ENCODE measurements at regions not wholly inside any gene's neighbourhood (a gene's known extent, or its start where the extent isn't known, plus 50 kb on each side); places are given as distances from the start of the nearest gene placed in this dataset.

DNA sequence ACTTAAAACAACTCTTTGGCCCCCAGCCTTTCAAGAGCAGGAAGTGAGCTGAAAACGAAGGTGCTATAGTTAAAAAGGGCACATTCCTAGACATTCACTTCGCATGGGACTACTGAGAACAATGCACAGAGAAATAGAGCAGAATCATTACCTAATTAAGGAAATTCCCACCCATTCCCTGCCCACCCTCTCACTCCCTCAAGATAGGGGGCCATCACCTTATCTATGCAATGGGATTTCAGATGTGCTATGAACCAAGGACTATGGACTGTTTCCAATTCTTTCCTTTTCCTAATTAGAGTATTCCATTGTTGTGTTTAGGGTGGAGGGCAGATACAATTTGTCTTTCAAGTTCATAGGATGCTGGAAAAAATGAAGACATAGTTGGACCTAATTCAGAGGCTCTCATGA, 476.8 kb downstream of the CETN3 start:
- no peaks in the 10 kb centered on the region for H3K4me1 ChIP-seq (ENCODE audit: control insufficient read depth in 1 of 2, insufficient read depth in 1 of 2, low read depth in 1 of 2, low read length in 1 of 2)
- H3K27me3 ChIP-seq: no peaks in the 10 kb centered on the region
- H3K36me3 ChIP-seq: no peaks in the 10 kb centered on the region
- TF ChIP-seq, protein P1, sequence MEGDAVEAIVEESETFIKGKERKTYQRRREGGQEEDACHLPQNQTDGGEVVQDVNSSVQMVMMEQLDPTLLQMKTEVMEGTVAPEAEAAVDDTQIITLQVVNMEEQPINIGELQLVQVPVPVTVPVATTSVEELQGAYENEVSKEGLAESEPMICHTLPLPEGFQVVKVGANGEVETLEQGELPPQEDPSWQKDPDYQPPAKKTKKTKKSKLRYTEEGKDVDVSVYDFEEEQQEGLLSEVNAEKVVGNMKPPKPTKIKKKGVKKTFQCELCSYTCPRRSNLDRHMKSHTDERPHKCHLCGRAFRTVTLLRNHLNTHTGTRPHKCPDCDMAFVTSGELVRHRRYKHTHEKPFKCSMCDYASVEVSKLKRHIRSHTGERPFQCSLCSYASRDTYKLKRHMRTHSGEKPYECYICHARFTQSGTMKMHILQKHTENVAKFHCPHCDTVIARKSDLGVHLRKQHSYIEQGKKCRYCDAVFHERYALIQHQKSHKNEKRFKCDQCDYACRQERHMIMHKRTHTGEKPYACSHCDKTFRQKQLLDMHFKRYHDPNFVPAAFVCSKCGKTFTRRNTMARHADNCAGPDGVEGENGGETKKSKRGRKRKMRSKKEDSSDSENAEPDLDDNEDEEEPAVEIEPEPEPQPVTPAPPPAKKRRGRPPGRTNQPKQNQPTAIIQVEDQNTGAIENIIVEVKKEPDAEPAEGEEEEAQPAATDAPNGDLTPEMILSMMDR (IDR thresholded peaks at IDR 0.05): no peak
- no peak overlapping the region for H3K4me3 ChIP-seq (ENCODE audit: low read depth in 1 of 2, low read length in 1 of 2)
- H3K27ac ChIP-seq: no peak overlapping the region
- H3K9me3 ChIP-seq: no peaks in the 10 kb centered on the region

DNA sequence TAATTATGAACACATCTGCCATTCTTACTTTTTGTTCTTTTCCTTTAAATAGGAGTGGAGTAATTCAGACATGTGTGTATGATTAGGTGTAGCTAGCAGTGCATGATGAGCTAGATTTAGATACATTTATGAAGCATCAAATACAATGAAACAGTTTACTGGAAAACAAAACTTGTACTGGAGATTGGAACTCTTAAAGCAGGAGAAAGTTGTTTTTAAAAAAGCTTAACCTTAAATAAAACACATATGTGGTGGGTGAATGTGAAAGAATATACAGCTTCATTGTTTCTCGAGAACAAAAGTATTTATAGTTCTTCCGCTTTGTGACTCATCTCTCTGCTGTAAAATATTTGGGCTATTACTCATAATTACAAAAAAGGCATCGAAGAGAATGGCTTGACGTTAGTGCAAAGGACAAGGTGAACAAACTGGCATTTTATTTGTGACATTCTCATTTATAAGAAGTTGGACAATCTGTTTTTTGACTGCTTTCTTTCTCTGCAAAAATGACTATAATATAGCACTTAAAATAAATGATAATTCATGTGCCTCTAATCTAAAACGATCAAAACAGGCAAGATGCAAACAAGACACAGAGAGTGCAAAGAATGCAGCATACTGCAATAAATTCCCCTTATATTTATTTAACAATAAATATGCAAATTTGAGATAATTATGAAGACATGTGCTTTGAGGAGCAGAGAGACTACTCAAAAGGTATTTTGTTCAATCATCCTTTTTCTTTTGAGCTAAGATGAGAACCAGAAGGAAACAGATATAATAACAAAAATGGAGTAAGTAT, 478.8 kb downstream of the CETN3 start:
- Histone ChIP-seq H3K27ac (no peak overlapping the region), H3K36me3 (no peaks in the 10 kb centered on the region), H3K4me3 (ENCODE audit: low read depth in 1 of 2, low read length in 1 of 2) (no peak overlapping the region), H3K4me1 (ENCODE audit: control insufficient read depth in 1 of 2, insufficient read depth in 1 of 2, low read depth in 1 of 2, low read length in 1 of 2) (no peaks in the 10 kb centered on the region), H3K9me3 (no peaks in the 10 kb centered on the region), H3K27me3 (no peaks in the 10 kb centered on the region)
- TF ChIP-seq, protein P1 (IDR thresholded peaks at IDR 0.05): no peak

DNA sequence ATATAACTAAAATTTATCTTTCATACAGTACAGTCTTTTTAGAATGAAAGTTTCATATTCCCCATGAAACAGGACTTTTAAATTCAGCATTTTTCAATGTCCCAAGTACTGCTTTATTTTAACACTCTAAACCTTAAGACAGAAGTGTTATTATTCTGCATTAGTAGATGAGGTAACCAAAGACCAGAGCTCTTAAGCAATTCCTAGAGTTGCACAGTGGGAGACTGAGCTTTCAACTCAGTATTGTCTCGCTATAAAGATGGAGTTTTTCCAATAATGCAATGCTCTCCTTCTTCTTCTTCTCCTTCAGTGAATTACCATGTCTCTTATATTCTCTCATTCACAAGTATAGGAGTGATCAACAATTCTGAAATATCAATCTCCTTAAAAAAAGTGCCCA, 479.7 kb downstream of the CETN3 start:
- no peak overlapping the region for H3K27ac ChIP-seq
- no peaks in the 10 kb centered on the region for H3K27me3 ChIP-seq
- H3K9me3 ChIP-seq: no peaks in the 10 kb centered on the region
- H3K36me3 ChIP-seq: no peaks in the 10 kb centered on the region
- no peaks in the 10 kb centered on the region for H3K4me1 ChIP-seq (ENCODE audit: control insufficient read depth in 1 of 2, insufficient read depth in 1 of 2, low read depth in 1 of 2, low read length in 1 of 2)
- TF ChIP-seq, protein P1 (IDR thresholded peaks at IDR 0.05): no peak
- H3K4me3 ChIP-seq (ENCODE audit: low read depth in 1 of 2, low read length in 1 of 2): no peak overlapping the region

DNA sequence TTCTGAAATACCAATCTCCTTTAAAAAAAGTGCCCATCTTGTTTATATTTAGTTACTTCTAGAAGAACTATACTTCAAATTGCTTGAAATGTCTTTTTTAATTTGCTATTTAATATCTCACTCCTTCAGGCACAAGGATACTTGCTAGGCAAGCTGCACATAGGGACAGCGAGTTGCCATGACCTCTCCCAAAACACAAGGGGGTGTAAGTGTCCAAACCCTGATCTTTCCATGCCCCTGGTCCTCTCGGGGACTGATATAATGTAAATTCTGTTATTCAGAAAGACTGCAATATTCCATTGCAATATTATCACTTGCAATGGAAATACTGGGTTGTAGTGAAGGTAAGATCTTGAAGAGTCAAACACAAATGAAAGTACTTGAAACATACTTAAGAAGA, 480.4 kb downstream of the CETN3 start:
- Histone ChIP-seq H3K27me3 (no peaks in the 10 kb centered on the region), H3K9me3 (no peaks in the 10 kb centered on the region), H3K4me3 (ENCODE audit: low read depth in 1 of 2, low read length in 1 of 2) (no peak overlapping the region), H3K27ac (no peak overlapping the region), H3K4me1 (ENCODE audit: control insufficient read depth in 1 of 2, insufficient read depth in 1 of 2, low read depth in 1 of 2, low read length in 1 of 2) (no peaks in the 10 kb centered on the region), H3K36me3 (no peaks in the 10 kb centered on the region)
- TF ChIP-seq, protein P1 (IDR thresholded peaks at IDR 0.05): no peak

DNA sequence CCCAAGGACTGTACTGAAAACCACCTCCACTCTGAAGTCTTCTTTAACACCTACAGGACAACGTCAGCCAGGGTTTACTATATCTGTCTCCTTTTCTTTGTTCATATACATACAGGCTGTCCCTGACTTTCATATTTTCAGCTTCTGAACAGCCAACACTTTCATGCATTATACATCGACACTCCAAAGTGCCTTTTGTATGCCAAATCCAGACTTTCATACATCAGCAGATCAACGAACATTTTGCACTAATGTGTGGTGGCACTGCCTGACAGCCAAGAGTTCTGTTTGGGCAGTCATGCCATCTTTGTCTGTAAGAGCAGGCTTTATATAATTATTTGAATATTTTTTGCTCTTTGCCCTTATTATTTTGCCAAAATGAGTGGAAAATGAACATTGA, 487.4 kb downstream of the CETN3 start:
- Histone ChIP-seq H3K27me3 (no peaks in the 10 kb centered on the region), H3K27ac (no peak overlapping the region), H3K36me3 (no peaks in the 10 kb centered on the region), H3K4me1 (ENCODE audit: control insufficient read depth in 1 of 2, insufficient read depth in 1 of 2, low read depth in 1 of 2, low read length in 1 of 2) (no peaks in the 10 kb centered on the region), H3K9me3 (no peaks in the 10 kb centered on the region), H3K4me3 (ENCODE audit: low read depth in 1 of 2, low read length in 1 of 2) (no peak overlapping the region)
- TF ChIP-seq, protein P1 (IDR thresholded peaks at IDR 0.05): no peak

Measured in neutrophil (primary cell).